ENCODE measurements at regions not wholly inside any gene's neighbourhood (a gene's known extent, or its start where the extent isn't known, plus 50 kb on each side); places are given as distances from the start of the nearest gene placed in this dataset.
"Not testable (repeated sequence)": the region's sequence is repeated elsewhere in the genome, so short reads cannot be mapped to it uniquely, and the experiment has no call there.

- Histone ChIP-seq H3K4me1 (no peaks in the 10 kb centered on the region), H3K4me3 (no peak overlapping the region), H3K9me3 (peaks cover 28% of the 10 kb centered on the region), H4K20me1 (no peaks in the 10 kb centered on the region), H3K36me3 (no peaks in the 10 kb centered on the region), H3K4me2 (no peak overlapping the region), H3K27ac (no peak overlapping the region), H3K27me3 (no peaks in the 10 kb centered on the region), H3K9ac (no peak overlapping the region)
- TF ChIP-seq Cebpa-rat (IDR thresholded peaks at IDR 0.05): no peak
Measured at GRCh38 chr19:29154163-29154562, 58.8 kb downstream of the UQCRFS1 start.

- peaks cover 5% of the 10 kb centered on the region for H3K9me3 ChIP-seq
- H3K27me3 ChIP-seq: no peaks in the 10 kb centered on the region
- H4K20me1 ChIP-seq: no peaks in the 10 kb centered on the region
- H3K4me1 ChIP-seq: no peaks in the 10 kb centered on the region
- H3K4me3 ChIP-seq: no peak overlapping the region
- H3K9ac ChIP-seq: no peak overlapping the region
- H3K27ac ChIP-seq: no peak overlapping the region
- no peak for TF ChIP-seq Cebpa-rat (IDR thresholded peaks at IDR 0.05)
- H3K4me2 ChIP-seq: no peak overlapping the region
- no peaks in the 10 kb centered on the region for H3K36me3 ChIP-seq
Measured at GRCh38 chr19:29145756-29146155, 67.2 kb downstream of the UQCRFS1 start.

- Histone ChIP-seq H3K27ac (no peak overlapping the region), H3K4me3 (no peak overlapping the region), H4K20me1 (no peaks in the 10 kb centered on the region), H3K36me3 (no peaks in the 10 kb centered on the region), H3K4me2 (no peak overlapping the region), H3K9ac (no peak overlapping the region), H3K4me1 (no peaks in the 10 kb centered on the region), H3K9me3 (peaks cover 31% of the 10 kb centered on the region), H3K27me3 (no peaks in the 10 kb centered on the region; the same call in 1 of the 2 replicates)
- no peak for TF ChIP-seq Cebpa-rat (IDR thresholded peaks at IDR 0.05)
Measured at GRCh38 chr19:29143183-29143582, 69.8 kb downstream of the UQCRFS1 start.

GRCh38 chr19:29139227-29139626 lies 73.7 kb downstream of the UQCRFS1 start:
- H3K4me2 ChIP-seq: no peak overlapping the region

GRCh38 chr19:29138206-29138605 lies 74.7 kb downstream of the UQCRFS1 start:
- not testable (repeated sequence) for H3K27ac ChIP-seq, H3K36me3 ChIP-seq, H3K27me3 ChIP-seq, H4K20me1 ChIP-seq, H3K4me3 ChIP-seq, H3K4me1 ChIP-seq, H3K4me2 ChIP-seq, H3K9ac ChIP-seq
- peaks cover 33% of the 10 kb centered on the region for H3K9me3 ChIP-seq

More at GRCh38 chr19:29139227-29139626, 73.7 kb downstream of the UQCRFS1 start:
- Histone ChIP-seq H3K4me1 (no peaks in the 10 kb centered on the region), H3K9me3 (peaks cover 32% of the 10 kb centered on the region), H3K27me3 (no peaks in the 10 kb centered on the region; the same call in 1 of the 2 replicates), H3K27ac (no peak overlapping the region), H4K20me1 (no peaks in the 10 kb centered on the region), H3K9ac (no peak overlapping the region), H3K36me3 (no peaks in the 10 kb centered on the region), H3K4me3 (no peak overlapping the region)
- TF ChIP-seq Cebpa-rat (IDR thresholded peaks at IDR 0.05): no peak

- Histone ChIP-seq H3K9me3 (0 out of 2 replicates have a peak, but pooled peaks cover 4% of the 10 kb centered on the region), H3K36me3 (no peaks in the 10 kb centered on the region), H3K4me2 (no peak overlapping the region), H3K4me1 (no peaks in the 10 kb centered on the region), H4K20me1 (no peaks in the 10 kb centered on the region), H3K27me3 (no peaks in the 10 kb centered on the region), H3K27ac (no peak overlapping the region), H3K4me3 (no peak overlapping the region), H3K9ac (no peak overlapping the region)
- no peak for TF ChIP-seq Cebpa-rat (IDR thresholded peaks at IDR 0.05)
Measured at GRCh38 chr19:29131456-29131855, 81.5 kb downstream of the UQCRFS1 start.

GRCh38 chr19:29129148-29129547 lies 83.8 kb downstream of the UQCRFS1 start:
- peaks cover 15% of the 10 kb centered on the region for H3K9me3 ChIP-seq
- TF ChIP-seq Cebpa-rat (IDR thresholded peaks at IDR 0.05): no peak
- H3K27me3 ChIP-seq: no peaks in the 10 kb centered on the region

GRCh38 chr19:29128203-29128602 lies 84.7 kb downstream of the UQCRFS1 start:
- Histone ChIP-seq H3K4me1 (no peaks in the 10 kb centered on the region), H3K36me3 (no peaks in the 10 kb centered on the region), H3K27ac (no peak overlapping the region), H3K4me2 (no peak overlapping the region), H3K4me3 (no peak overlapping the region), H3K9me3 (peaks cover 24% of the 10 kb centered on the region), H3K9ac (no peak overlapping the region), H3K27me3 (no peaks in the 10 kb centered on the region), H4K20me1 (no peaks in the 10 kb centered on the region)
- no peak for TF ChIP-seq Cebpa-rat (IDR thresholded peaks at IDR 0.05)

More at GRCh38 chr19:29129148-29129547, 83.8 kb downstream of the UQCRFS1 start:
- Histone ChIP-seq H3K4me3 (no peak overlapping the region), H4K20me1 (no peaks in the 10 kb centered on the region), H3K4me2 (no peak overlapping the region), H3K4me1 (no peaks in the 10 kb centered on the region), H3K27ac (no peak overlapping the region), H3K9ac (no peak overlapping the region), H3K36me3 (no peaks in the 10 kb centered on the region)

GRCh38 chr19:29122185-29122584 lies 90.8 kb downstream of the UQCRFS1 start:
- Histone ChIP-seq H4K20me1 (no peaks in the 10 kb centered on the region), H3K36me3 (no peaks in the 10 kb centered on the region), H3K27me3 (no peaks in the 10 kb centered on the region), H3K4me3 (no peak overlapping the region), H3K4me1 (no peaks in the 10 kb centered on the region), H3K9me3 (peaks cover 28% of the 10 kb centered on the region), H3K27ac (no peak overlapping the region), H3K9ac (no peak overlapping the region), H3K4me2 (no peak overlapping the region)
- TF ChIP-seq Cebpa-rat (IDR thresholded peaks at IDR 0.05): no peak

- H3K27me3 ChIP-seq: no peaks in the 10 kb centered on the region
- H3K36me3 ChIP-seq: no peaks in the 10 kb centered on the region
- no peak overlapping the region for H3K9ac ChIP-seq
- H3K4me3 ChIP-seq: no peak overlapping the region
- H3K4me2 ChIP-seq: no peak overlapping the region
- H4K20me1 ChIP-seq: no peaks in the 10 kb centered on the region
- H3K27ac ChIP-seq: no peak overlapping the region
- TF ChIP-seq Cebpa-rat (IDR thresholded peaks at IDR 0.05): no peak
- H3K9me3 ChIP-seq: peaks cover 28% of the 10 kb centered on the region
- no peaks in the 10 kb centered on the region for H3K4me1 ChIP-seq
Measured at GRCh38 chr19:29121684-29122083, 91.3 kb downstream of the UQCRFS1 start.

GRCh38 chr19:29120466-29120865 lies 92.5 kb downstream of the UQCRFS1 start:
- Histone ChIP-seq H3K4me3 (no peak overlapping the region), H3K27me3 (no peaks in the 10 kb centered on the region), H3K36me3 (no peaks in the 10 kb centered on the region), H3K4me2 (no peak overlapping the region), H3K9ac (no peak overlapping the region), H3K9me3 (peaks cover 28% of the 10 kb centered on the region), H3K27ac (no peak overlapping the region), H3K4me1 (no peaks in the 10 kb centered on the region), H4K20me1 (no peaks in the 10 kb centered on the region)
- no peak for TF ChIP-seq Cebpa-rat (IDR thresholded peaks at IDR 0.05)
